ENCODE measurements at regions not wholly inside any gene's neighbourhood (a gene's known extent, or its start where the extent isn't known, plus 50 kb on each side); places are given as distances from the start of the nearest gene placed in this dataset.

DNA sequence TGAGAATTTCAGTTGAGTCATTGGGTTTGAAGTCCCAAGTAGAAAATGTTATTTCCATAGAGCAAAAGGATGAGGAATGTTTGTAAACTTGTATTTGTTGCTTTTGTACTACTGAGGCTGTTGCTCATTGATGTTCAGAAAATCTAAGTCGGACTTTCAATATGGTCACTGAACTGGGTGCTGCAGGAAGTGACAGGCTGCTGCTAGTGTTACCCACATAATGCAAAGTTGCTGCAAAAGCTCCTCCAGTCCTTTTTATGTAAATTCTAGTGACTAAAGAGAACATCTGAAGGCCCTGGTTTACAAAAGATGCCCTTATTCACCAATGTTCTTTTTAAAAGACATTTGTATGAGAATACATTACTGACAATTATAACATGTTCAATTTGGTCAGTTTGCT, 131.1 kb upstream of the FAM98A start:
- H2AFZ ChIP-seq (ENCODE audit: low read length) = no peak overlapping the region
- no peaks in the 10 kb centered on the region for H3K9me2 ChIP-seq (replicated peaks; ENCODE audit: low read depth, low read length)
- no peaks in the 10 kb centered on the region for H3K36me3 ChIP-seq (ENCODE audit: insufficient read depth, low read length)
- H3K9me3 ChIP-seq (ENCODE audit: insufficient read depth, low read depth, low read length) = no peaks in the 10 kb centered on the region
- no peaks in the 10 kb centered on the region for H4K20me1 ChIP-seq (ENCODE audit: insufficient read depth, low read length, poor library complexity, severe bottlenecking)
- H3K4me3 ChIP-seq (ENCODE audit: low read length, poor library complexity, severe bottlenecking) = no peak overlapping the region
- no peak overlapping the region for H3K4me2 ChIP-seq (ENCODE audit: low read depth, low read length, poor library complexity, severe bottlenecking)
- no peak overlapping the region for H3K9ac ChIP-seq (ENCODE audit: low read depth, low read length, poor library complexity, severe bottlenecking)
- no peaks in the 10 kb centered on the region for H3K27me3 ChIP-seq (ENCODE audit: insufficient read depth, low read length, poor library complexity, severe bottlenecking)
- H3K4me1 ChIP-seq (ENCODE audit: insufficient read depth, low read length, poor library complexity, severe bottlenecking) = no peaks in the 10 kb centered on the region
- no peaks in the 10 kb centered on the region for H3F3A ChIP-seq (ENCODE audit: low read depth)
- no peak for TF ChIP-seq EZH2phosphoT487 (IDR thresholded peaks at IDR 0.05; ENCODE audit: borderline replicate concordance)
- TF ChIP-seq, protein P1, sequence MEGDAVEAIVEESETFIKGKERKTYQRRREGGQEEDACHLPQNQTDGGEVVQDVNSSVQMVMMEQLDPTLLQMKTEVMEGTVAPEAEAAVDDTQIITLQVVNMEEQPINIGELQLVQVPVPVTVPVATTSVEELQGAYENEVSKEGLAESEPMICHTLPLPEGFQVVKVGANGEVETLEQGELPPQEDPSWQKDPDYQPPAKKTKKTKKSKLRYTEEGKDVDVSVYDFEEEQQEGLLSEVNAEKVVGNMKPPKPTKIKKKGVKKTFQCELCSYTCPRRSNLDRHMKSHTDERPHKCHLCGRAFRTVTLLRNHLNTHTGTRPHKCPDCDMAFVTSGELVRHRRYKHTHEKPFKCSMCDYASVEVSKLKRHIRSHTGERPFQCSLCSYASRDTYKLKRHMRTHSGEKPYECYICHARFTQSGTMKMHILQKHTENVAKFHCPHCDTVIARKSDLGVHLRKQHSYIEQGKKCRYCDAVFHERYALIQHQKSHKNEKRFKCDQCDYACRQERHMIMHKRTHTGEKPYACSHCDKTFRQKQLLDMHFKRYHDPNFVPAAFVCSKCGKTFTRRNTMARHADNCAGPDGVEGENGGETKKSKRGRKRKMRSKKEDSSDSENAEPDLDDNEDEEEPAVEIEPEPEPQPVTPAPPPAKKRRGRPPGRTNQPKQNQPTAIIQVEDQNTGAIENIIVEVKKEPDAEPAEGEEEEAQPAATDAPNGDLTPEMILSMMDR (conservative IDR thresholded peaks at IDR 0.05; ENCODE audit: low read length) = no peak
- no peaks in the 10 kb centered on the region for H3K79me2 ChIP-seq (ENCODE audit: insufficient read depth, low read length)

DNA sequence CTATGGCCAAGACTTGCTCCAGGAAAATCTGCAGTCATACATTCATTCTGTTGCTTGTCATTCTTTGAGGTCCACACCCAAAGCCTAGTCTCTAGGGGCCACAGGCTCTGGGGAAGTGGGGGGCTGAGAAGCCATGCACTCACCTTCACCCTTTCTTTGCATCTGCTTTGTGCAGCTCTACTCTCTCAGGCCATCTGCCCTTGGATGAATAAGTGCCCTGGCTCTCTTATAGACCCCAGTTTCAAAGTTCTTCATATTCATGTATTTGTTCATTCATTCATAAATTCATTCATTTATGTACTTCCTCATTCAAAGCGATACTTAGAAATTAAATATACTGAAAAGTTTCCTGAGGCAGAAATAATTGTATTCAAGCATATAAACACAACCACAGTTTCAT, 130.3 kb upstream of the FAM98A start:
- no peak overlapping the region for H3K4me3 ChIP-seq (ENCODE audit: low read length, poor library complexity, severe bottlenecking)
- H3K79me2 ChIP-seq (ENCODE audit: insufficient read depth, low read length) = no peaks in the 10 kb centered on the region
- H3K4me1 ChIP-seq (ENCODE audit: insufficient read depth, low read length, poor library complexity, severe bottlenecking) = no peaks in the 10 kb centered on the region
- no peaks in the 10 kb centered on the region for H3K27me3 ChIP-seq (ENCODE audit: insufficient read depth, low read length, poor library complexity, severe bottlenecking)
- no peaks in the 10 kb centered on the region for H3K9me2 ChIP-seq (replicated peaks; ENCODE audit: low read depth, low read length)
- no peaks in the 10 kb centered on the region for H3K9me3 ChIP-seq (ENCODE audit: insufficient read depth, low read depth, low read length)
- no peak overlapping the region for H3K4me2 ChIP-seq (ENCODE audit: low read depth, low read length, poor library complexity, severe bottlenecking)
- TF ChIP-seq EZH2phosphoT487 (IDR thresholded peaks at IDR 0.05; ENCODE audit: borderline replicate concordance) = no peak
- TF ChIP-seq, protein P1 (conservative IDR thresholded peaks at IDR 0.05; ENCODE audit: low read length) = no peak
- H3K9ac ChIP-seq (ENCODE audit: low read depth, low read length, poor library complexity, severe bottlenecking) = no peak overlapping the region
- no peaks in the 10 kb centered on the region for H3F3A ChIP-seq (ENCODE audit: low read depth)
- H4K20me1 ChIP-seq (ENCODE audit: insufficient read depth, low read length, poor library complexity, severe bottlenecking) = no peaks in the 10 kb centered on the region
- H2AFZ ChIP-seq (ENCODE audit: low read length) = no peak overlapping the region
- no peaks in the 10 kb centered on the region for H3K36me3 ChIP-seq (ENCODE audit: insufficient read depth, low read length)

DNA sequence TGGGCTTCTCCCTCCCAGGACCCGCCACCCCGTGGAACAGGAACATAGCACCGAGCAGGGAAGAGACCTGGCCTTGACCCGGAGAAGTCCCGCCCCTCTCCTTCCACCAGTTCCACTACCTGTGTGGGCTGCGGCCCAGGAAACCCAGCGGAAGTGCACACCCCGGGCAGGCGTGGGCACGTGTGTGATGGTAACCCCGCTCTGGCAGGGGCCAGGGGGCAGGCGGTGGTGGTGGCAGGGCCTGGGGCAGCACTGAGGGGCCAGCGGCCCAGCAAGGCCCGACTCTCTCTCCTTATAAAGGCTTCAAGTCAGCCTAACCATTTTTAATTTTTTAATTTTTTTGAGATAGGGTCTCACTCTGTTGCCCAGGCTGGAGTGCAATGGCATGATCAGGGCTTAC, 129.0 kb upstream of the FAM98A start:
- H3K9me3 ChIP-seq (ENCODE audit: insufficient read depth, low read depth, low read length) = no peaks in the 10 kb centered on the region
- no peaks in the 10 kb centered on the region for H3K9me2 ChIP-seq (replicated peaks; ENCODE audit: low read depth, low read length)
- H3K4me1 ChIP-seq (ENCODE audit: insufficient read depth, low read length, poor library complexity, severe bottlenecking) = no peaks in the 10 kb centered on the region
- no peaks in the 10 kb centered on the region for H3K27me3 ChIP-seq (ENCODE audit: insufficient read depth, low read length, poor library complexity, severe bottlenecking)
- H3K9ac ChIP-seq (ENCODE audit: low read depth, low read length, poor library complexity, severe bottlenecking) = no peak overlapping the region
- H4K20me1 ChIP-seq (ENCODE audit: insufficient read depth, low read length, poor library complexity, severe bottlenecking) = no peaks in the 10 kb centered on the region
- H3K4me3 ChIP-seq (ENCODE audit: low read length, poor library complexity, severe bottlenecking) = no peak overlapping the region
- H3K4me2 ChIP-seq (ENCODE audit: low read depth, low read length, poor library complexity, severe bottlenecking) = no peak overlapping the region
- no peaks in the 10 kb centered on the region for H3K36me3 ChIP-seq (ENCODE audit: insufficient read depth, low read length)
- H2AFZ ChIP-seq (ENCODE audit: low read length) = no peak overlapping the region
- H3K79me2 ChIP-seq (ENCODE audit: insufficient read depth, low read length) = no peaks in the 10 kb centered on the region
- TF ChIP-seq, protein P1 (conservative IDR thresholded peaks at IDR 0.05; ENCODE audit: low read length) = no peak
- no peak for TF ChIP-seq EZH2phosphoT487 (IDR thresholded peaks at IDR 0.05; ENCODE audit: borderline replicate concordance)
- no peaks in the 10 kb centered on the region for H3F3A ChIP-seq (ENCODE audit: low read depth)
